H9 (cell line): ENCODE measurements at regions not wholly inside any gene's neighbourhood (a gene's known extent, or its start where the extent isn't known, plus 50 kb on each side); places are given as distances from the start of the nearest gene placed in this dataset.

Experiments
- DNase-seq: peaks from one replicate; pipeline ENCODE4 v3.0.0-alpha.2; 2017
- H2AFZ ChIP-seq: one replicate; pipeline ENCODE4 v1.6.1; 2013; ENCODE audit warnings: mild to moderate bottlenecking, low read length, control low read depth, moderate library complexity
- H2AK5ac ChIP-seq: 2 replicates; pipeline ENCODE4 v1.6.1; 2013; ENCODE audit warnings: low read length, control low read depth, mixed read lengths; ENCODE audit not compliant: insufficient read length
- H2BK120ac ChIP-seq: one replicate; pipeline ENCODE4 v1.6.1; 2013; ENCODE audit warnings: low read depth, mild to moderate bottlenecking, low read length, control low read depth, inconsistent platforms; ENCODE audit not compliant: poor library complexity, severe bottlenecking
- H2BK12ac ChIP-seq: 2 replicates; pipeline ENCODE4 v1.6.1; 2013; ENCODE audit warnings: low read length, control low read depth, mixed read lengths, low read depth; ENCODE audit not compliant: insufficient read length
- H2BK15ac ChIP-seq: 2 replicates; pipeline ENCODE4 v1.6.1; 2013; ENCODE audit warnings: low read depth, low read length, control low read depth
- H2BK20ac ChIP-seq: one replicate; pipeline ENCODE4 v1.6.1; 2013; ENCODE audit warnings: low read depth, mild to moderate bottlenecking, low read length, control low read depth, inconsistent platforms; ENCODE audit not compliant: poor library complexity, severe bottlenecking
- H2BK5ac ChIP-seq: 2 replicates; pipeline ENCODE4 v1.6.1; 2013; ENCODE audit warnings: low read length, control low read depth, mixed read lengths; ENCODE audit not compliant: insufficient read length
- H3K14ac ChIP-seq: 2 replicates; pipeline ENCODE4 v1.6.1; 2013; ENCODE audit warnings: low read length, control low read depth; ENCODE audit not compliant: insufficient read depth
- H3K18ac ChIP-seq: 2 replicates; pipeline ENCODE4 v1.6.1; 2013; ENCODE audit warnings: low read depth, mild to moderate bottlenecking, mixed read lengths, low read length, control low read depth; ENCODE audit not compliant: insufficient read length
- H3K23ac ChIP-seq: 2 replicates; pipeline ENCODE4 v1.6.1; 2013; ENCODE audit warnings: low read length, control low read depth, mixed read lengths, low read depth; ENCODE audit not compliant: insufficient read length
- H3K23me2 ChIP-seq: 2 replicates; pipeline ENCODE4 v1.6.1; 2013; ENCODE audit warnings: low read depth, mild to moderate bottlenecking, mixed read lengths, low read length, control low read depth; ENCODE audit not compliant: insufficient read length, poor library complexity, severe bottlenecking
- H3K27ac ChIP-seq: 2 replicates; pipeline ENCODE4 v1.5.1; 2013; ENCODE audit warnings: low read length, control low read depth, mixed read lengths, low read depth; ENCODE audit not compliant: insufficient read length
- H3K27me3 ChIP-seq: 2 replicates; pipeline ENCODE4 v1.6.1; 2013; ENCODE audit warnings: low read length, control low read depth, inconsistent platforms; ENCODE audit not compliant: insufficient read depth
- H3K4ac ChIP-seq: 2 replicates; pipeline ENCODE4 v1.6.1; 2013; ENCODE audit warnings: low read depth, mild to moderate bottlenecking, control low read depth, inconsistent platforms, low read length, moderate library complexity
- H3K4me1 ChIP-seq: 2 replicates; pipeline ENCODE4 v1.6.1; 2013; ENCODE audit warnings: low read length, control low read depth, inconsistent platforms; ENCODE audit not compliant: insufficient read depth
- H3K4me2 ChIP-seq: 2 replicates; pipeline ENCODE4 v1.6.1; 2013; ENCODE audit warnings: low read length, control low read depth, mixed read lengths; ENCODE audit not compliant: insufficient read length, insufficient read depth
- H3K56ac ChIP-seq: 2 replicates; pipeline ENCODE4 v1.6.1; 2013; ENCODE audit warnings: low read depth, mild to moderate bottlenecking, mixed read lengths, low read length, control low read depth; ENCODE audit not compliant: insufficient read length
- H3K79me1 ChIP-seq: 2 replicates; pipeline ENCODE4 v1.6.1; 2013; ENCODE audit warnings: low read depth, mild to moderate bottlenecking, moderate library complexity, low read length, control low read depth, inconsistent platforms; ENCODE audit not compliant: insufficient read depth, poor library complexity, severe bottlenecking
- H3K79me2 ChIP-seq: 2 replicates; pipeline ENCODE4 v1.6.1; 2013; ENCODE audit warnings: low read length, control low read depth, inconsistent platforms; ENCODE audit not compliant: insufficient read depth
- H3K9ac ChIP-seq: 2 replicates; pipeline ENCODE4 v1.6.1; 2013; ENCODE audit warnings: low read length, control low read depth, mixed read lengths; ENCODE audit not compliant: insufficient read length; ENCODE audit errors: extremely low read depth
- H3K9me3 ChIP-seq: one replicate; pipeline ENCODE4 v1.6.1; 2013; ENCODE audit warnings: low read depth, low read length, inconsistent platforms; ENCODE audit not compliant: control insufficient read depth
- H3T11ph ChIP-seq: one replicate; pipeline ENCODE4 v1.6.1; 2013; ENCODE audit warnings: mild to moderate bottlenecking, low read length, control low read depth, inconsistent platforms
- H4K20me1 ChIP-seq: one replicate; pipeline ENCODE4 v1.6.1; 2013; ENCODE audit not compliant: control insufficient read depth, insufficient read length, insufficient read depth
- H4K5ac ChIP-seq: 2 replicates; pipeline ENCODE4 v1.6.1; 2013; ENCODE audit warnings: low read depth, mild to moderate bottlenecking, mixed read lengths, low read length, control low read depth; ENCODE audit not compliant: insufficient read length
- H4K8ac ChIP-seq: replicated peaks from 2 replicates; pipeline ENCODE4 v1.6.1; 2013; ENCODE audit warnings: low read length, control low read depth, mixed read lengths, low read depth; ENCODE audit not compliant: insufficient read length
- H4K91ac ChIP-seq: 2 replicates; pipeline ENCODE4 v1.6.1; 2013; ENCODE audit warnings: low read depth, mild to moderate bottlenecking, moderate library complexity, mixed read lengths, low read length, control low read depth; ENCODE audit not compliant: insufficient read length
- H3K27ac Mint-ChIP-seq, 3 experiments: 2 replicates in 2 of 3; 3 replicates in 1 of 3; pipeline ENCODE4 v1.8.0; 2020 to 2021; ENCODE audit warnings: mixed read lengths in 3 of 3, mild to moderate bottlenecking in 1 of 3, moderate library complexity in 1 of 3
- H3K27me3 Mint-ChIP-seq: 2 replicates; pipeline ENCODE4 v1.8.0; 2021; ENCODE audit warnings: low read depth, mild to moderate bottlenecking, moderate library complexity, mixed read lengths
- H3K36me3 Mint-ChIP-seq, 3 experiments: 2 replicates in 2 of 3; 3 replicates in 1 of 3; pipeline ENCODE4 v1.8.0; 2020 to 2021; ENCODE audit warnings: low read depth in 3 of 3, mixed read lengths in 3 of 3; ENCODE audit not compliant: insufficient read depth in 1 of 3
- H3K4me1 Mint-ChIP-seq, 2 experiments: 2 replicates each; pipeline ENCODE4 v1.8.0; 2020; ENCODE audit warnings: mixed read lengths in 2 of 2
- H3K4me3 Mint-ChIP-seq, 2 experiments: 2 replicates in 1 of 2; 3 replicates in 1 of 2; pipeline ENCODE4 v1.8.0; 2020 to 2021; ENCODE audit warnings: mild to moderate bottlenecking in 2 of 2, mixed read lengths in 2 of 2, moderate library complexity in 1 of 2
- H3K9me3 Mint-ChIP-seq, 2 experiments: 2 replicates in 1 of 2; 3 replicates in 1 of 2; pipeline ENCODE4 v1.8.0; 2020; ENCODE audit warnings: mild to moderate bottlenecking in 2 of 2, mixed read lengths in 2 of 2, moderate library complexity in 1 of 2
- WGBS: extraction: QIAGEN DNeasy Blood & Tissue Kit; methylation state at CpG from one replicate; pipeline ENCODE4 v1.1.7; 2013; ENCODE audit warnings: missing lambda C conversion rate, low lambda C conversion rate, mixed read lengths; ENCODE audit not compliant: insufficient read length; ENCODE audit errors: extremely low coverage; 5-methylcytosine and 5-hydroxymethylcytosine counted together
- TF ChIP-seq, protein P1 (sequence below): fragments of 200-600 bp; sonication (generic); conservative IDR thresholded peaks from 3 replicates; pipeline ENCODE4 v1.8.0; 2021; ENCODE audit warnings: antibody characterized with exemption, mild to moderate bottlenecking

DNA sequence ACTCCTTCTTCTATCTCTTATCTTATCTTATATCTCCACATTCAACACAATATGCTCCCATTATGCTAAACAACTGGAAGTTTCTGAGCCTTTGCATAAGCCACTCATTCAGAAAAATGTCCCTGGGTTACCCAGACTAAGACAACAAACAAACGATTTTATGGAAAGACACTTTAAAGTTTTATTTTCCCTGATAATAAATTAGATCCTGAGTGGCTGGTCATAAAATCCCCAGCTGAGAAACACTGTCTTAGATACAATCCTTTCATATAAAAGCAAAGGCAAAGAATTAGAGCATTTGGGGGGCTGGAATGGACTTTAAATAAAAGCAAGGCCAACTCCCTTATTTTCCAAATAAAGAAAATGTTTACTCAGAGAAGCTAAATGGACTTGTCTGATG, 322.3 kb downstream of the GBE1 start:
- H3K14ac ChIP-seq, result no peak overlapping the region
- H3K23ac ChIP-seq, result no peak overlapping the region
- H2AK5ac ChIP-seq, result no peak overlapping the region
- no peaks in the 10 kb centered on the region for H3K27me3 Mint-ChIP-seq
- no peaks in the 10 kb centered on the region for H3K4me1 ChIP-seq
- H3K79me1 ChIP-seq, result no peaks in the 10 kb centered on the region
- no peak overlapping the region for H2BK15ac ChIP-seq
- no peak overlapping the region for H3K27ac Mint-ChIP-seq
- TF ChIP-seq, protein P1, sequence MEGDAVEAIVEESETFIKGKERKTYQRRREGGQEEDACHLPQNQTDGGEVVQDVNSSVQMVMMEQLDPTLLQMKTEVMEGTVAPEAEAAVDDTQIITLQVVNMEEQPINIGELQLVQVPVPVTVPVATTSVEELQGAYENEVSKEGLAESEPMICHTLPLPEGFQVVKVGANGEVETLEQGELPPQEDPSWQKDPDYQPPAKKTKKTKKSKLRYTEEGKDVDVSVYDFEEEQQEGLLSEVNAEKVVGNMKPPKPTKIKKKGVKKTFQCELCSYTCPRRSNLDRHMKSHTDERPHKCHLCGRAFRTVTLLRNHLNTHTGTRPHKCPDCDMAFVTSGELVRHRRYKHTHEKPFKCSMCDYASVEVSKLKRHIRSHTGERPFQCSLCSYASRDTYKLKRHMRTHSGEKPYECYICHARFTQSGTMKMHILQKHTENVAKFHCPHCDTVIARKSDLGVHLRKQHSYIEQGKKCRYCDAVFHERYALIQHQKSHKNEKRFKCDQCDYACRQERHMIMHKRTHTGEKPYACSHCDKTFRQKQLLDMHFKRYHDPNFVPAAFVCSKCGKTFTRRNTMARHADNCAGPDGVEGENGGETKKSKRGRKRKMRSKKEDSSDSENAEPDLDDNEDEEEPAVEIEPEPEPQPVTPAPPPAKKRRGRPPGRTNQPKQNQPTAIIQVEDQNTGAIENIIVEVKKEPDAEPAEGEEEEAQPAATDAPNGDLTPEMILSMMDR, result no peak
- no peak for DNase-seq
- H2BK12ac ChIP-seq, result no peak overlapping the region
- no peak overlapping the region for H3K27ac ChIP-seq
- H2AFZ ChIP-seq, result no peak overlapping the region
- no peak overlapping the region for H3K4ac ChIP-seq
- H4K8ac ChIP-seq, result no peak overlapping the region
- no peak overlapping the region for H3T11ph ChIP-seq
- no CpG with 5 or more reads among the region's 1 CpG for WGBS
- peaks cover 0 to 3% (median 2%) of the 10 kb centered on the region in 3 experiments; a peak in 2 of 7 replicates for H3K36me3 Mint-ChIP-seq
- no peak overlapping the region for H2BK5ac ChIP-seq
- no peaks in the 10 kb centered on the region for H4K20me1 ChIP-seq
- no peaks in the 10 kb centered on the region for H3K27me3 ChIP-seq
- no peaks in the 10 kb centered on the region for H3K4me1 Mint-ChIP-seq
- no peaks in the 10 kb centered on the region for H3K23me2 ChIP-seq
- no peak overlapping the region for H3K9ac ChIP-seq
- no peak overlapping the region for H4K91ac ChIP-seq
- no peak overlapping the region for H3K4me2 ChIP-seq
- H3K9me3 Mint-ChIP-seq, result no peaks in the 10 kb centered on the region
- H2BK120ac ChIP-seq, result no peak overlapping the region
- no peak overlapping the region for H3K56ac ChIP-seq
- H4K5ac ChIP-seq, result no peak overlapping the region
- H3K18ac ChIP-seq, result no peak overlapping the region
- H3K4me3 Mint-ChIP-seq, result no peak overlapping the region
- no peaks in the 10 kb centered on the region for H3K9me3 ChIP-seq
- no peak overlapping the region for H2BK20ac ChIP-seq
- no peaks in the 10 kb centered on the region for H3K79me2 ChIP-seq
